Fibroblast of mammary gland (primary cell): ENCODE measurements at regions not wholly inside any gene's neighbourhood (a gene's known extent, or its start where the extent isn't known, plus 50 kb on each side); places are given as distances from the start of the nearest gene placed in this dataset.

ENCODE experiments used
- DNase-seq: peaks from one replicate; pipeline ENCODE4 v3.0.0-alpha.2; 2010; ENCODE audit warnings: low read depth
- H3K4me3 ChIP-seq: 2 replicates; pipeline ENCODE4 v1.5.1; 2011; ENCODE audit warnings: low read depth, mild to moderate bottlenecking, low read length, moderate library complexity; ENCODE audit not compliant: control insufficient read depth
- TF ChIP-seq, protein P1 (sequence below): conservative IDR thresholded peaks from 2 replicates; pipeline ENCODE4 v1.5.1; 2011; ENCODE audit warnings: low read depth, low read length, inconsistent platforms; ENCODE audit not compliant: control insufficient read depth, insufficient read depth

DNA sequence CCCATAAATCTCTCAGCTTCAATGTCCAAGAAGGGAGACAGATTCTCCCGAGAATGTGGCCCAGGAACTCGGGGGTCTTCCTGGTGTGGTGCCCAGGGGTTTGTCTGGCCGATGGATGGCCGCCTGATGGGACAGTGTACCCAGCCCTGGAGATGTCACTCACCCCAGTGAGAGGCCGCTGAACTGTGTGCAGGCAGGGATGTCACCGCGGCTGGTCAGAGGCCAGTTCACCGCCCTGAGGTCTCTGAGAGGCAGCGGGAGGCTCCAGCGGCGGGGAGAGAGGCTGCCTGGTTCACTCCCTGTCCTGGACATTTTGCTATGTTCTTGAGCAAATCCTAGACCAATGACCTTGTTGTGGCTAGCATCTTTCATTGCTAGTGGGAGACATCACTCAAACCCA is 1349.5 kb downstream of the BRD1 start:
- no peak for DNase-seq
- TF ChIP-seq, protein P1, sequence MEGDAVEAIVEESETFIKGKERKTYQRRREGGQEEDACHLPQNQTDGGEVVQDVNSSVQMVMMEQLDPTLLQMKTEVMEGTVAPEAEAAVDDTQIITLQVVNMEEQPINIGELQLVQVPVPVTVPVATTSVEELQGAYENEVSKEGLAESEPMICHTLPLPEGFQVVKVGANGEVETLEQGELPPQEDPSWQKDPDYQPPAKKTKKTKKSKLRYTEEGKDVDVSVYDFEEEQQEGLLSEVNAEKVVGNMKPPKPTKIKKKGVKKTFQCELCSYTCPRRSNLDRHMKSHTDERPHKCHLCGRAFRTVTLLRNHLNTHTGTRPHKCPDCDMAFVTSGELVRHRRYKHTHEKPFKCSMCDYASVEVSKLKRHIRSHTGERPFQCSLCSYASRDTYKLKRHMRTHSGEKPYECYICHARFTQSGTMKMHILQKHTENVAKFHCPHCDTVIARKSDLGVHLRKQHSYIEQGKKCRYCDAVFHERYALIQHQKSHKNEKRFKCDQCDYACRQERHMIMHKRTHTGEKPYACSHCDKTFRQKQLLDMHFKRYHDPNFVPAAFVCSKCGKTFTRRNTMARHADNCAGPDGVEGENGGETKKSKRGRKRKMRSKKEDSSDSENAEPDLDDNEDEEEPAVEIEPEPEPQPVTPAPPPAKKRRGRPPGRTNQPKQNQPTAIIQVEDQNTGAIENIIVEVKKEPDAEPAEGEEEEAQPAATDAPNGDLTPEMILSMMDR: no peak
- H3K4me3 ChIP-seq: no peak overlapping the region

DNA sequence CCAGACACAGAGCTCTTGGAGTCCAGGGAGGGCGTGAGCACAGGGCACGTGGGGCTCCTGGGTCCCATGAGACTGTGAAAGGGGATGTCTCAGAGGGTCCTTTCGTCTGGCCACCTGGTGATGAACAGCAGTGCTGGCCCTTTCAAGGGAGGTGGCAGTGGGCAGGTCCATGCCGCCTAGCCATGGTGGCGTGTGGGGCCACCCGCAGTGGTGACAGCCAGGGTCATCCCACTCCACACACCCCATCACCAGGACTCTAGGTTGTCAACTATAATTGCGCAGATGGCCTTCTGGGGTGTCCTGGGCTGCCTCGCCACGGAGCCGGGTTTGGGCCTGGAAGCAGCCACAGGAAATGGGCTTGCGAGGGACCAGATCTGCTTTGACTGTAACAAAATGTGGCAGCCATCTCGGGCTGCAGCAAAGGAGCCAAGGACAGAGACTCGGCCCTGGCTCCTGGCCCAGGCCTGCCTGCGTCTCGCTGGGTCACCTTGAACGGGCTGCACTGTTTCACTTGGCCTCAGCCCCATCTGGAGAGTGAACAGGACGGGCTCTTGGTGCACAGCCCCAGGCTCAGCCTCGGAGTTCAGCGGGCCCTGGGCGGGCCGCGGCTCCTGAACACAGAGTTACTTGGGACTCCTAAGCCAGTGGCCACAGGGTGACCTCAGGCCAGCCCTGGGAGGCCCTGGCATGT is 1350.5 kb downstream of the BRD1 start:
- no peak for DNase-seq
- no peak overlapping the region for H3K4me3 ChIP-seq
- TF ChIP-seq, protein P1: no peak

DNA sequence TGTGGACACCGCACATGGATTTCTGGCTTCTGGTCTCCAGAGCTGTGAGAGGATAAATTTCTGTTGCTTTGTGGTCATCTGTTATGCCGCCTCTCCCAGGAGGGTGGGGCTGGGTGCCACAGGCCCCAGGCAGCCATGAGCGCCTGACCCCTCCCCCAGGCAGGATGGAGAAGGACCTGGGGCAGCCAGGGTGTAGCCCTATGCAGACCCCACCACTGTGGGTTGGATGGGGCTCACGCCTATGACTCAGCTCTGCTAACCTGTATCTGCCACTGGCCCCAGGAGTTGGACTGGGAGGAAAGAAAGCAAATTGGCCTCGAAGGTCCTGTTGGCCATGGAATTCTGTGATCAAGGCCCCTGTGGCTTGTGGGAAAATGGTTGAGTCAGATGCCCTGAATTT is 1351.1 kb downstream of the BRD1 start:
- TF ChIP-seq, protein P1: no peak
- H3K4me3 ChIP-seq: no peak overlapping the region
- no peak for DNase-seq

DNA sequence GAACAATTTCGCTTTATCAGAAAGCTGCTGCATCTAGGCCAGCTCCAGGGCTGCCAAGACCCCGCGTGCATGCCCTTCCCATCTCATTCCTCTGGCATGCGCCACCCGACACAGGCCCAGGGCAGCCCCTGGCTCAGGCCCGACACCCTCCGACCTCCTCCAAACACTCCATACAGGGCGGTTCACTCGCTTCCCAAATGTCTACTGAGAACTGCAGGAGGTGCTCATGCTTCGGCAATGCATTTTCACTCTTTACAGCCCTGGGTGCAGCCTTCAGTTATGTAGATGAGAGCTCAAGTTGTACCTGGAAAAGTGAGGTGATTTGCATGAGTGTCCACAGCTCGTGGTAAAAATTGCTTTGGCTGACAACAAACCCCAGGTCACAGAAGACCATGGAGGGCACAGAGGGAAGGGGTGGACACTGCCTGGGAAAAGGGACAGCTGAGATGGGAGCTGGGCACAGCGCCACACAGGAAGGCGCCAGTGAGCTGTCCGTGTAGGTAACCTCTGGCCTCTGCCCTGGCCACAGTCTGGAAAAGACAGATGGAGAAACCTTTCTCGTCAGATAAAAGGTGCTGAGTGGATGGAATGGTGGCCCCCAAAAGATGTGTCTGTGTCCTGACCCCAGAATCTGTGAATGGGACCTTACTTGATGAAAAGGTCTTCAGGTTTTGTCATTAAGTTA is 1351.9 kb downstream of the BRD1 start:
- TF ChIP-seq, protein P1: no peak

DNA sequence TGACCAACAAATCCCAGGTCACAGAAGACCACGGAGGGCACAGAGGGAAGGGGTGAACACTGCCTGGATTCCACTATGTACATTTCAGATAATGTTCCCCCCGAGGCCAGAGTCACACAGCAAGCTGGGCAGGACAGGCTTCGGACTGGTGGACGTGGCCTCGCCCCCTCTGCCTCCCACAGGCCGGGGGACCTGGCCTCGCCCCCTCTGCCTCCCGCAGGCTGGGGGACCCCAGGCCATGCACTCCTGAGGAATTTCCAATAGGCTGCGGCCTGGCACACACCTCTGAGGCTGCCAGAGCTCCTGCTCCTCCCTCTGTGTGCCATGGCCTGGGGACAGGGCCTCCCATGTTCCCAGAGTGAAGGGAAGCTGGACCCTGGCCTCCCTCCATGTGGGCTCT is 1352.8 kb downstream of the BRD1 start:
- TF ChIP-seq, protein P1: no peak
- no peak overlapping the region for H3K4me3 ChIP-seq
- no peak for DNase-seq

More for the DNA sequence above, 1351.9 kb downstream of the BRD1 start:
- no peak overlapping the region for H3K4me3 ChIP-seq
- no peak for DNase-seq

DNA sequence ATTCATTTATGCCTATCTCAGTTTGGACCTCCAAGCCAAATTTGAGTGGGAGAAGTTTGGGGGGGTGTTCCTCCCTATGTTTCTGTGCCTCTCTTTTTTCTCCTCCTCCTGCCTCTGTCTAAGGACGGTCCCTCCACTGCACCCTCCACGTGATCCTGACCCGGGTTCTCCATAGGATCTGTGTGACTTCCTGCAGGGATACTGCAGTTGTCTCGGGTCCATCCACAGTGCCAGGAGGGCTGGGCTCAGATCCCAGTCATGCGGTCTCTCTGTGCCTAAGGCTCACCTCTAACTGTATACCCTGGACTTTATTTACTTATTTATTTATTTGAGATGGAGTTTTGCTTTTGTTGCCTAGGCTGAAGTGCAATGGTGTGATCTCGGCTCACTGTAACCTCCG is 1354.5 kb downstream of the BRD1 start:
- TF ChIP-seq, protein P1: no peak
- no peak for DNase-seq
- H3K4me3 ChIP-seq: no peak overlapping the region
